GM13977 (cell line): ENCODE measurements at regions not wholly inside any gene's neighbourhood (a gene's known extent, or its start where the extent isn't known, plus 50 kb on each side); places are given as distances from the start of the nearest gene placed in this dataset.

ENCODE experiments used
- DNase-seq: peaks from one replicate; pipeline ENCODE4 v3.0.0; 2012; ENCODE audit warnings: low spot score
- in situ Hi-C: fragments of 300-500 bp; cut with MboI; formaldehyde crosslinking; loops from one replicate; pipeline ENCODE4 v1.12.0; 2022; ENCODE audit warnings: low sequenced_read_pairs, low pct_unique_long_range_greater_than_20kb, mixed read lengths, inconsistent platforms; ENCODE audit not compliant: unreplicated experiment
- TF ChIP-seq, protein P1 (sequence below): IDR thresholded peaks from 2 replicates; pipeline ENCODE4 v1.5.1; 2012; ENCODE audit warnings: mild to moderate bottlenecking, control low read depth; ENCODE audit not compliant: insufficient read depth; ENCODE audit errors: extremely low read depth, missing control alignments

DNA sequence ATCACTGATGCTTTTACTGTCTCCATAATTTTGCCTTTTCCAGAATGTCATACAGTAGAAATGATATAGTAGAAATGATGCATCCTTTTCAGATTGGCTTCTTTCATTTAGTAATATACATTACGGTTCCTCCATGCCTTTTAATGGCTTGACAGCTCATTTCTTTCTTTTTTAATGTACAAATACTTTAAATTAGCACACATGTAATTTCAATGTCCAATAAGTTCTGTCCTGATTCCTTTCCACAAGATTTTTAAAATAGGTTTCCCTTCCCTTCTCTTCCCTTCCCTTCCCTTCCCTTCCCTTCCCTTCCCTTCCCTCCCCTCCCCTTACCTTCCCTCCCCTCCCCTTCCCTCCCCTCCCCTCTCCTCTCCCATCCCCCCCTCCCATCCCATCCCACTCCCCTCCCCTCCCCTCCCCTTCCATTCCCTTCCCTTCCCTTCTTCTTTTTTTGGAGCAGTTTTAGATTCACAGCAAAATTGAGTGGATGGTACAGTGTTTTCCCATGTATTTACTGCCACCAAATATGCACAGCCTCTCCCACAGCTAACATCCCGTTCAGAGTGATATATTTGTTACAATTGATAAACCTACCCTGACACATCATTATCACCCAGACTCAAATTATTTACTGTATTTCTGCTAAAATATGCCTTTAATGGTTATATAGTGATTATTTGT, 398.8 kb downstream of the RNF144B start:
- TF ChIP-seq, protein P1, sequence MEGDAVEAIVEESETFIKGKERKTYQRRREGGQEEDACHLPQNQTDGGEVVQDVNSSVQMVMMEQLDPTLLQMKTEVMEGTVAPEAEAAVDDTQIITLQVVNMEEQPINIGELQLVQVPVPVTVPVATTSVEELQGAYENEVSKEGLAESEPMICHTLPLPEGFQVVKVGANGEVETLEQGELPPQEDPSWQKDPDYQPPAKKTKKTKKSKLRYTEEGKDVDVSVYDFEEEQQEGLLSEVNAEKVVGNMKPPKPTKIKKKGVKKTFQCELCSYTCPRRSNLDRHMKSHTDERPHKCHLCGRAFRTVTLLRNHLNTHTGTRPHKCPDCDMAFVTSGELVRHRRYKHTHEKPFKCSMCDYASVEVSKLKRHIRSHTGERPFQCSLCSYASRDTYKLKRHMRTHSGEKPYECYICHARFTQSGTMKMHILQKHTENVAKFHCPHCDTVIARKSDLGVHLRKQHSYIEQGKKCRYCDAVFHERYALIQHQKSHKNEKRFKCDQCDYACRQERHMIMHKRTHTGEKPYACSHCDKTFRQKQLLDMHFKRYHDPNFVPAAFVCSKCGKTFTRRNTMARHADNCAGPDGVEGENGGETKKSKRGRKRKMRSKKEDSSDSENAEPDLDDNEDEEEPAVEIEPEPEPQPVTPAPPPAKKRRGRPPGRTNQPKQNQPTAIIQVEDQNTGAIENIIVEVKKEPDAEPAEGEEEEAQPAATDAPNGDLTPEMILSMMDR = no peak
- no peak for DNase-seq
- in situ Hi-C loops = no loop called here

DNA sequence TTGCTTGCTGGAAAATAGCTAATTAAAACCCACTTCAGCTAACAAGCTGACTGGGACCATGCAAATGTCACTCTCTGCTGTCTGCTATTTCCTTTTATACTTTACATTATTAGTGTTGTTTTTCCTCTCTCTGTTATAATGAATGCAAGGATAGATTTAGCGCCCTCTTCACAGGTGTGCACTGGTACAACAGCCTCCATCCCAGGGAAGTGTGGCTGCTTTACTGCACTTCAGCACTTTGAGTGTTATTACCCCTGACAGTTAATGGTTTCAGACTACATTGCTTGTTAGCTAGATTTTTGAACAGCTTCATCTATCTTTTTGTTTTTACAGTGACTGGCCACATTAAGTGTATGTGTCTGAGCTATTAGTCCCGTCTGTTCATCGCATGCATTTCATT, 405.7 kb downstream of the RNF144B start:
- no peak for DNase-seq
- in situ Hi-C loops = no loop called here
- TF ChIP-seq, protein P1 = no peak

DNA sequence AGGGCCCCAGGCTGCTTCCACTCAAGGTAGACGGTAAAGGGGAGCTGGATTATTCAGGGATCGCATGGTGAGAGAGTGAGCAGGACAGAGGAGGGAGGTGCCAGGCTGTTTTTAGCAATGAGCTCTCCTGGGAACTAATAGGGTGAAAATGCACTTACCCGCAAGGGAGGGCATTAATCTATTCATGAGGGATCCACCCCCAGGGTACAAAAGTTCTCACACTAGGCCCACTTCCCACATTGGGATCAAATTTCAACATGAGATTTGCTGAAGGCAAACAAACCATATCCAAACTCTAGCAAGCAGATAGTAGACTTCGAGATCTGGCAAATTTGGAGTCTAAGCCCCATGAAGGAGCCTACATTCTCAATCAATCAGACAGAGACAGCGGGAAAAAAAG, 408.6 kb downstream of the RNF144B start:
- in situ Hi-C loops = no loop called here
- TF ChIP-seq, protein P1 = no peak
- DNase-seq = no peak

DNA sequence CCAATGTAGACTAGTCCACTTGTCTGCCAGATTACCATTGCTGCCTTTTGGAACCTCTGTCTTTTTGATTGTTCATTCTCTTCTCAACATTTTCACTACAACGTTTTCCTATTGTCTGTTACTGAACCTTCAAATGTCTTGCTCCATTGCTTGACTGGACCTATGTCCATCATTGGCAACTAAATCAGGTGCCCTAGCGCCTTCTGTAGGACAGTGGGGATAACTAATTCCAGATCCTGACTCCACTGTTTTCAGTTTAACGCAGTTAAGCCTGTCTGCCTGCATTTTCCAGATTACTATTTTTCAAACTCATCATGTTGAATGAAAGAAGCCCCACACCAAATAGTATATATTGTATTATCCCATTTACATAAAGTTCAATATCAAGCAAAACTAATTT, 433.6 kb downstream of the RNF144B start:
- DNase-seq = no peak
- in situ Hi-C loops = no loop called here
- TF ChIP-seq, protein P1 = no peak

DNA sequence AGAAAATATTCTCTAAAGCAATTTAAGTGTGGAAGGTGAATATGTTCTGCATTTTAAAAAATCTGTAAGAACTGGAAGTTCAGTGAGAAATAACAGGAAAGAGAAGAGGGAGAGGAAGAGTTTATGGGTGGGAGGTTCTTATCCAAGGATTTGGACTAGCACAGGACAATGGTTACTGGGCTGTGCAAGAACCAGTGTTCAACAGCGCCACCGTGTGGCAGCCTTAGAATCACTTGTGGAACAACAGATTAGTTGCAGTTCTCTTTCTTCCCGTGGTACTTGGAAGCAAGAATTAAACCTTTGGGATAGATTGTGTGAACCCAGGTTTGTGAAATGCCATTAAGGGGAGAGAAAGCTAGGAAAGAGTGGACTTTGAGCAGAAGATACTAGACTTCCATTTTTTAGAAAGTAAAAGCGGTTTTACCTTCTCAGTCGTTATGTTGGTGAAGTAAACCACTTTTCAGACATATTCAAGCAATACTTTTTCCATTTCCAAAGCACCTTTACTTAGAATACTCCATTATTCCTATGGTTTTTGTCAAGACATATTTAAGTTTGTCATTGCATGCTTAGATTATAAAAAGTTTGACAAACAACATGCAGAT, 436.7 kb downstream of the RNF144B start:
- DNase-seq = no peak
- in situ Hi-C loops = no loop called here

DNA sequence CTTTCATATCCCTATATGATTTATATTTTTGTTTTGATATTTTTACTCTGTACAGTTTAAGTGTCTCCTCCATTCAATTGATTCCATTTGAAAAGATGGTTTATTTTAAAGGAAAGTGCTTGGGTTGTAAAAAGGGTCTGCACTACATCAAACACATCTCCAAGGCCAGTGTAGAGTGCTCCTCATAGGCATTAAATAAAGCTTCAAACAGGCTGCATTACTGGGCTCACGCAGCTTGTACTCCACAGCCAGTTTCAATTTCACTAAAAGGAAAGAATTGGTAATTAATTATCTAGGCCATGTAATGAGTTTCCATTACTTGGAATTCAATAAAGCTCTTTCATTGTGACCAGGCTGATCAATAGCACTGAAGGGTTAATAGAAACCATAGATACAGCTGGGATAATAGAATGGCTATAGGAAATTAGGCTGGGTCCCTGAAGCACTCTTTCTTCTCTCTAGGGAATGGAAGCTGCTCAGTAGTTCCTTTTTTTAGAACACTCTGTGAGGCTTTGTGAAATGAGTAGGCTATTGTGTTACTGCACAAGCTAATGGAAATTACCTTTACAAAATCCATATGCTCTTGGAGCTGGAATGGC, 442.2 kb downstream of the RNF144B start:
- in situ Hi-C loops = no loop called here
- TF ChIP-seq, protein P1 = no peak

More for the DNA sequence above, 436.7 kb downstream of the RNF144B start:
- TF ChIP-seq, protein P1 = peak; percentile 63

More for the DNA sequence above, 442.2 kb downstream of the RNF144B start:
- no peak for DNase-seq
